Mesothelial cell of epicardium (in vitro differentiated cells): ENCODE measurements at regions not wholly inside any gene's neighbourhood (a gene's known extent, or its start where the extent isn't known, plus 50 kb on each side); places are given as distances from the start of the nearest gene placed in this dataset.

Source experiments
- DNase-seq, 2 experiments: peaks; one replicate each; pipeline ENCODE4 v3.0.0; 2021; ENCODE audit warnings: low spot score in 2 of 2; ENCODE audit not compliant: unreplicated experiment in 2 of 2
- H3K27ac Mint-ChIP-seq: 2 replicates; pipeline ENCODE4 v1.8.0; 2021; ENCODE audit warnings: mixed read lengths
- H3K27me3 Mint-ChIP-seq: 2 replicates; pipeline ENCODE4 v1.8.0; 2021; ENCODE audit warnings: low read depth, mixed read lengths
- H3K36me3 Mint-ChIP-seq: 2 replicates; pipeline ENCODE4 v1.8.0; 2021; ENCODE audit warnings: mixed read lengths
- H3K4me1 Mint-ChIP-seq: 2 replicates; pipeline ENCODE4 v1.8.0; 2021; ENCODE audit warnings: mixed read lengths
- H3K4me3 Mint-ChIP-seq: 2 replicates; pipeline ENCODE4 v1.8.0; 2021; ENCODE audit warnings: mild to moderate bottlenecking, moderate library complexity, mixed read lengths
- H3K9me3 Mint-ChIP-seq: 2 replicates; pipeline ENCODE4 v1.8.0; 2021; ENCODE audit warnings: mixed read lengths
- CTCF ChIP-seq: fragments of 200-600 bp; sonication (generic); IDR thresholded peaks from one replicate; pipeline ENCODE4 v1.5.0; 2021; ENCODE audit warnings: antibody characterized with exemption; ENCODE audit not compliant: unreplicated experiment

GRCh38 chr4:166335256-166335938 lies 462.4 kb downstream of the TLL1 start:
- H3K27me3 Mint-ChIP-seq = no peaks in the 10 kb centered on the region
- no peak overlapping the region for H3K4me3 Mint-ChIP-seq
- TF ChIP-seq CTCF = no peak
- peaks cover 20% of the 10 kb centered on the region for H3K9me3 Mint-ChIP-seq
- H3K36me3 Mint-ChIP-seq = no peaks in the 10 kb centered on the region
- no peak for DNase-seq
- H3K27ac Mint-ChIP-seq = no peak overlapping the region
- H3K4me1 Mint-ChIP-seq = no peaks in the 10 kb centered on the region

- Mint-ChIP-seq H3K27ac (no peak overlapping the region), H3K4me1 (no peaks in the 10 kb centered on the region), H3K4me3 (no peak overlapping the region), H3K9me3 (no peaks in the 10 kb centered on the region), H3K36me3 (no peaks in the 10 kb centered on the region), H3K27me3 (no peaks in the 10 kb centered on the region)
- TF ChIP-seq CTCF = no peak
- no peak for DNase-seq
Observed at GRCh38 chr4:166341992-166342391, 469.0 kb downstream of the TLL1 start.

GRCh38 chr4:166363198-166363597 lies 490.2 kb downstream of the TLL1 start:
- no peak for TF ChIP-seq CTCF
- peaks cover 2% of the 10 kb centered on the region for H3K4me1 Mint-ChIP-seq
- H3K36me3 Mint-ChIP-seq = no peaks in the 10 kb centered on the region
- DNase-seq = no peak
- H3K27ac Mint-ChIP-seq = no peak overlapping the region
- no peaks in the 10 kb centered on the region for H3K27me3 Mint-ChIP-seq
- peaks cover 10% of the 10 kb centered on the region for H3K9me3 Mint-ChIP-seq
- no peak overlapping the region for H3K4me3 Mint-ChIP-seq

- H3K36me3 Mint-ChIP-seq = no peaks in the 10 kb centered on the region
Observed at GRCh38 chr4:166366012-166366411, 493.0 kb downstream of the TLL1 start.

GRCh38 chr4:166377578-166377977 lies 504.5 kb downstream of the TLL1 start:
- no peaks in the 10 kb centered on the region for H3K4me1 Mint-ChIP-seq
- H3K27me3 Mint-ChIP-seq = no peaks in the 10 kb centered on the region
- H3K4me3 Mint-ChIP-seq = no peak overlapping the region
- no peak for DNase-seq
- TF ChIP-seq CTCF = no peak
- peaks cover 43% of the 10 kb centered on the region for H3K9me3 Mint-ChIP-seq
- H3K27ac Mint-ChIP-seq = no peak overlapping the region
- peaks cover 7% of the 10 kb centered on the region for H3K36me3 Mint-ChIP-seq

More at GRCh38 chr4:166366012-166366411, 493.0 kb downstream of the TLL1 start:
- TF ChIP-seq CTCF = no peak
- Mint-ChIP-seq H3K4me1 (peaks cover 2% of the 10 kb centered on the region), H3K27ac (no peak overlapping the region), H3K4me3 (no peak overlapping the region), H3K27me3 (no peaks in the 10 kb centered on the region), H3K9me3 (peaks cover 22% of the 10 kb centered on the region)
- DNase-seq = no peak
